ENCODE measurements at regions not wholly inside any gene's neighbourhood (a gene's known extent, or its start where the extent isn't known, plus 50 kb on each side); places are given as distances from the start of the nearest gene placed in this dataset.

DNA sequence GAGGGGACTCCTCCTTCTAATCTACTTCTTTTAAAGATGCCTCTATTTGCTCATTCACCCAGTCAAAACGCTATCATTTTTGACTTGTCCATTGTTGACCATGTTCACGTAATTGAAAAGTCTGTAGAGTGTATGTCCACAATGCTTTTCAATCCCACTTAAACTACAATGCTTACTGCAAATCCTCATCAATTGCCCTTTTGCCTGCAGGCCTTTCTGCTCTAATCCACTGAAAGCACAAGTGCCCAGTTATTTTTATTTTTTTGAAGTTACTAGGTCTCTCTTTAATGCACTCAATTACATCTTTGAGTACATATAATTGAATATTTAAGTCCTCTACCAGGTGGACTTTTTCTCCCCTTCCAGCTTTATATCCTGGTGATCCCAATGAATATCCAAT, 437.4 kb downstream of the PDGFC start:
- no peak overlapping the region for H3K27ac ChIP-seq (ENCODE audit: insufficient read depth, low read depth, low read length)
- TF ChIP-seq, protein P1, sequence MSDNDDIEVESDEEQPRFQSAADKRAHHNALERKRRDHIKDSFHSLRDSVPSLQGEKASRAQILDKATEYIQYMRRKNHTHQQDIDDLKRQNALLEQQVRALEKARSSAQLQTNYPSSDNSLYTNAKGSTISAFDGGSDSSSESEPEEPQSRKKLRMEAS (IDR thresholded peaks at IDR 0.05; ENCODE audit: insufficient read depth, insufficient read length) = no peak
- TF ChIP-seq CTCF (IDR thresholded peaks at IDR 0.05; ENCODE audit: extremely low read depth in 1 of 2, insufficient read depth in 1 of 2, low read depth in 1 of 2, low read length in 2 of 2) (no peak), JUN (IDR thresholded peaks at IDR 0.05; ENCODE audit: borderline replicate concordance, insufficient read depth, insufficient read length, low read depth) (no peak), FOS (IDR thresholded peaks at IDR 0.05; ENCODE audit: borderline replicate concordance, insufficient read depth, low read length) (no peak), MYC (IDR thresholded peaks at IDR 0.05; ENCODE audit: low read depth, low read length) (no peak)
- no TSS peak for BruUV-seq (replicated peaks)
- intact Hi-C loops (cut with micrococcal nuclease) = no loop called here
- no peaks in the 10 kb centered on the region for H3K36me3 ChIP-seq (ENCODE audit: control insufficient read depth in 2 of 2, extremely low read depth in 1 of 2, insufficient read depth in 2 of 2, low read length in 2 of 2)
- H3K4me1 ChIP-seq (ENCODE audit: control insufficient read depth, extremely low read depth, insufficient read depth, low read length) = no peaks in the 10 kb centered on the region
- H3K4me3 ChIP-seq (replicated peaks in 1 of 3; ENCODE audit: insufficient read depth in 1 of 3, low read depth in 1 of 3, low read length in 3 of 3) = no peak overlapping the region
- no peaks in the 10 kb centered on the region for H3K9me3 ChIP-seq (replicated peaks; ENCODE audit: control insufficient read depth, insufficient read depth, low read length)
- no peak overlapping the region for H2AFZ ChIP-seq (ENCODE audit: low read depth, low read length)
- FAIRE-seq (no peak), DNase-seq (ENCODE audit: low read depth, low spot score) (no peak)
- H3K9me1 ChIP-seq (replicated peaks; ENCODE audit: control insufficient read depth, extremely low read depth, insufficient read depth, low read length) = no peaks in the 10 kb centered on the region
- ChIA-PET POLR2A (no interaction called here), CTCF (interaction anchor here (1.3 kb wide), 1 partner anchor 15 kb away, joined by 4 read pairs; no protein-coding TSS in a partner anchor)
- no peaks in the 10 kb centered on the region for H3K27me3 ChIP-seq (ENCODE audit: control insufficient read depth in 2 of 2, insufficient read depth in 2 of 2, low read length in 2 of 2)
- no peaks in the 10 kb centered on the region for H3K79me2 ChIP-seq (ENCODE audit: control insufficient read depth, insufficient read depth, low read length)
- no peak overlapping the region for H3K9ac ChIP-seq (replicated peaks; ENCODE audit: extremely low read depth, insufficient read depth, low read length)
- no peak overlapping the region for H3K4me2 ChIP-seq (ENCODE audit: insufficient read depth, low read length)
- dilution Hi-C loops (cut with MboI; ENCODE audit: extremely low pct_ligation_motif_present, low sequenced_read_pairs) = no loop called here
- no peaks in the 10 kb centered on the region for H4K20me1 ChIP-seq (replicated peaks; ENCODE audit: control insufficient read depth, extremely low read depth, insufficient read depth, low read length)

DNA sequence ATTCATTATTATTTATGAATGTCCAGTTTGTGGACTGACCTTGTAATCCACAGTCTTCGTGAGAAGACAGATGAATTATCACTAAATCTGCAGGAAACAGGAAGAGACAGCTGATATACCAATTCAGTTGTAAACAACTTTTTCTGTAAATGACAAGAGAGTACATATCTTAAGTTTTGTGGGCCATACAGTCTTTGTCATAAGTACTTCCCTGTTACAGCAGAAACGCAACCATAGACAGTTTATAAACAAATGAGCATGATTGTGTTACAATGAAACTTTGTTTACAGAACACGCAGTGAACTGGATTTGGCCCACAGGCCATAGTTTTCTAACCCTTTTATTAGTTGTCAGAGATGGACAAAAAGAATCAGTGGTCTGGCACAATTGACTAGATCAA, 443.4 kb downstream of the PDGFC start:
- Histone ChIP-seq H3K27me3 (ENCODE audit: control insufficient read depth in 2 of 2, insufficient read depth in 2 of 2, low read length in 2 of 2) (no peaks in the 10 kb centered on the region), H3K4me2 (ENCODE audit: insufficient read depth, low read length) (no peak overlapping the region), H2AFZ (ENCODE audit: low read depth, low read length) (no peak overlapping the region), H3K4me1 (ENCODE audit: control insufficient read depth, extremely low read depth, insufficient read depth, low read length) (no peaks in the 10 kb centered on the region), H3K36me3 (ENCODE audit: control insufficient read depth in 2 of 2, extremely low read depth in 1 of 2, insufficient read depth in 2 of 2, low read length in 2 of 2) (no peaks in the 10 kb centered on the region), H3K9ac (replicated peaks; ENCODE audit: extremely low read depth, insufficient read depth, low read length) (no peak overlapping the region), H3K79me2 (ENCODE audit: control insufficient read depth, insufficient read depth, low read length) (no peaks in the 10 kb centered on the region), H3K4me3 (replicated peaks in 1 of 3; ENCODE audit: insufficient read depth in 1 of 3, low read depth in 1 of 3, low read length in 3 of 3) (no peak overlapping the region), H3K9me3 (replicated peaks; ENCODE audit: control insufficient read depth, insufficient read depth, low read length) (no peaks in the 10 kb centered on the region), H4K20me1 (replicated peaks; ENCODE audit: control insufficient read depth, extremely low read depth, insufficient read depth, low read length) (no peaks in the 10 kb centered on the region), H3K9me1 (replicated peaks; ENCODE audit: control insufficient read depth, extremely low read depth, insufficient read depth, low read length) (no peaks in the 10 kb centered on the region), H3K27ac (ENCODE audit: insufficient read depth, low read depth, low read length) (no peak overlapping the region)
- ChIA-PET CTCF (no interaction called here), POLR2A (no interaction called here)
- FAIRE-seq (no peak), DNase-seq (ENCODE audit: low read depth, low spot score) (no peak)
- intact Hi-C loops (cut with micrococcal nuclease) = no loop called here
- no TSS peak for BruUV-seq (replicated peaks)
- dilution Hi-C loops (cut with MboI; ENCODE audit: extremely low pct_ligation_motif_present, low sequenced_read_pairs) = no loop called here
- TF ChIP-seq CTCF (IDR thresholded peaks at IDR 0.05; ENCODE audit: extremely low read depth in 1 of 2, insufficient read depth in 1 of 2, low read depth in 1 of 2, low read length in 2 of 2) (no peak), POLR2AphosphoS5 (IDR thresholded peaks at IDR 0.05; ENCODE audit: insufficient read depth, low read depth, low read length) (no peak), EZH2 (IDR thresholded peaks at IDR 0.05; ENCODE audit: borderline replicate concordance, low read depth, low read length, severe bottlenecking) (no peak), FOS (IDR thresholded peaks at IDR 0.05; ENCODE audit: borderline replicate concordance, insufficient read depth, low read length) (no peak), GATA2 (IDR thresholded peaks at IDR 0.05; ENCODE audit: insufficient read depth, insufficient read length, low read depth, low read length) (no peak), MYC (IDR thresholded peaks at IDR 0.05; ENCODE audit: low read depth, low read length) (no peak), JUN (IDR thresholded peaks at IDR 0.05; ENCODE audit: borderline replicate concordance, insufficient read depth, insufficient read length, low read depth) (no peak), POLR2A (IDR thresholded peaks at IDR 0.05; ENCODE audit: low read depth, low read length) (no peak)
- TF ChIP-seq, protein P1 (IDR thresholded peaks at IDR 0.05; ENCODE audit: insufficient read depth, insufficient read length) = no peak

Data from endothelial cell of umbilical vein (primary cell).